ENCODE measurements at regions not wholly inside any gene's neighbourhood (a gene's known extent, or its start where the extent isn't known, plus 50 kb on each side); places are given as distances from the start of the nearest gene placed in this dataset.

DNA sequence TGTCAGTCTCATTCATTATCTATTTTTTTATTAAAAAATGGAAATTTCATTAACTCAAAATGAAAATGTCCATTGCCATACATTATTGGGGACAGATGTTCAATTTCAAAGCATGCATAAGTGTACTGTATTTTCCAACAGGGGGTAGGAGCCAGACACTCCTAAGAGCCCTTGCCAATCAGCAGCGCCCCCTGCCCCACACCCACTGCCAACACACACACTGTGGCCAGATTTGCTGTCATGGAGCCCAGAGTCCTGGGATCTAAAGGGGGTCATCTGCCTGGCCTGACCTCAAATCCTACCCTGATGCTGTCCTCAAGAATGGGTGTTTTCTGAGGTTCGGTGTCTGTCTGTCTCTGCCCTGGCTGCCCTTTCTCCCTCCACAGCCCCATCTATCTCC is 162.2 kb upstream of the TWIST2 start:
- Mint-ChIP-seq H3K27me3 (peaks cover 0 to 56% (median 42%) of the 10 kb centered on the region in 5 donors), H3K36me3 (peaks cover 0 to 4% (median 0%) of the 10 kb centered on the region in 5 donors), H3K27ac (no peak overlapping the region), H3K4me3 (no peak overlapping the region), H3K4me1 (peaks cover 0 to 11% (median 0%) of the 10 kb centered on the region in 7 donors), H3K9me3 (peaks cover 0 to 4% (median 0%) of the 10 kb centered on the region in 11 donors)
- ChIA-PET CTCF (no interaction called here), POLR2A (no interaction called here)
- Histone ChIP-seq H3K27me3 (ENCODE audit: control insufficient read depth in 2 of 2, insufficient read depth in 2 of 2, low read length in 2 of 2) (no peaks in the 10 kb centered on the region), H3K36me3 (ENCODE audit: control insufficient read depth in 2 of 3, insufficient read depth in 3 of 3, low read length in 3 of 3) (no peaks in the 10 kb centered on the region), H3K27ac (ENCODE audit: low read depth, low read length) (no peak overlapping the region), H3K4me3 (ENCODE audit: low read length) (no peak overlapping the region), H3K9me3 (ENCODE audit: control insufficient read depth in 2 of 3, low read length in 3 of 3) (no peaks in the 10 kb centered on the region), H3K4me1 (ENCODE audit: control insufficient read depth in 2 of 2, insufficient read depth in 2 of 2, low read length in 2 of 2) (no peaks in the 10 kb centered on the region)
- no peak for DNase-seq
- intact Hi-C loops (cut with micrococcal nuclease) = no loop called here
- no peak for ATAC-seq

- peaks cover 0 to 11% (median 0%) of the 10 kb centered on the region in 7 donors for H3K4me1 Mint-ChIP-seq
- ATAC-seq (no peak), DNase-seq (no peak)
- H3K27me3 Mint-ChIP-seq = peaks cover 0 to 52% (median 39%) of the 10 kb centered on the region in 5 donors
- ChIA-PET CTCF (no interaction called here), POLR2A (no interaction called here)
- Histone ChIP-seq H3K27ac (ENCODE audit: low read depth, low read length) (no peak overlapping the region), H3K4me1 (ENCODE audit: control insufficient read depth in 2 of 2, insufficient read depth in 2 of 2, low read length in 2 of 2) (no peaks in the 10 kb centered on the region), H3K4me3 (ENCODE audit: low read length) (no peak overlapping the region), H3K36me3 (ENCODE audit: control insufficient read depth in 2 of 3, insufficient read depth in 3 of 3, low read length in 3 of 3) (no peaks in the 10 kb centered on the region), H3K27me3 (ENCODE audit: control insufficient read depth in 2 of 2, insufficient read depth in 2 of 2, low read length in 2 of 2) (no peaks in the 10 kb centered on the region), H3K9me3 (ENCODE audit: control insufficient read depth in 2 of 3, low read length in 3 of 3) (no peaks in the 10 kb centered on the region)
- H3K36me3 Mint-ChIP-seq = peaks cover 0 to 1% (median 0%) of the 10 kb centered on the region in 5 donors
- H3K27ac Mint-ChIP-seq = peak overlapping the region in 1 of 9 donors; percentile 52
- H3K9me3 Mint-ChIP-seq = peaks cover 0 to 1% (median 0%) of the 10 kb centered on the region in 11 donors
- intact Hi-C loops (cut with micrococcal nuclease) = no loop called here
- H3K4me3 Mint-ChIP-seq = no peak overlapping the region
These were observed 161.7 kb upstream of the TWIST2 start for GRCh38 chr2:238686223-238686622.

DNA sequence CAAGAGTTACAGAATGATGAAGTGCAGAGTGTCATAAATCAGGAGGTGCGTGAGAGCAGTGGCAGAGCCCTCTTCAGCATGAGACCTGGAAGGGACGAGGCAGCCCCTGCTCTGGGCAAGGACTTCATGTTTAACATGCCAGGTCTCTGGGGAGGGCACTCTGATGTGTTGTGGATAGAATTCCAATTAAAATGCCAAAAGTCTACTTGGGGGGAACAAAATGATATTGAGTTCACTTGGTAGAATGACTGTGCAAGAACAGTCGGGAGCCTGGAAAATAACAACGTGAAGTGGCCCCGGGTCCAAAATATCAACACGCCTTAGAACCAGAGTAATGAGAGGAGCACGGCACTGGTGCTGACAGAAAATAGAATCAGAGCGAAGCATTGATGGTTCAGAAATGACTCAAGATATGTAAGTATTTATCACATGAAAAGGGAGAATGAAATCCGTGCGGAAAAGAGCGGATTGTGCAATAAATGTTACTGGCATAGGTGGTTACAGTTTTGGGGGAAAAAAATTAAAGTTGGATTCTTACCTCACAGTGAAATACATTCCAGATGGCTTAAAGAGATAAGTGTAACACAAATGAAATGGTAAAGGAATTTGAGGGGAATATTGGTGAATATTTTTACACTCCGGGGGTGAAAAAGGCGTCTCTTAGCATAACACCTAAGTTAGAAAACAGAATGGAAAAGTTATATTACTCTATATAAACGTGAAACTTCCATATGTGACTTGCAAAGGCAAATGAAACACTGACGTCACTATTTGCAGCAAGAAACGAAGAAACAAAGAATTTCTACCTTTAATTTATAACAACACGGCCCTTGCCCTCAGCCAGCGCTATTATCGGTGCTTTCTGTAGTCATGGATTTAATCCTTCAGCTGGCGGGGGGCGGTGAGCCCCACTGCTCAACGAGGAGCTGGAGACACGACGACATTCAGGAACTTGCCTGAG is 159.4 kb upstream of the TWIST2 start:
- ChIA-PET POLR2A (no interaction called here), CTCF (no interaction called here)
- no peaks in the 10 kb centered on the region for H3K27me3 ChIP-seq (ENCODE audit: control insufficient read depth in 2 of 2, insufficient read depth in 2 of 2, low read length in 2 of 2)
- no peaks in the 10 kb centered on the region for H3K4me1 ChIP-seq (ENCODE audit: control insufficient read depth in 2 of 2, insufficient read depth in 2 of 2, low read length in 2 of 2)
- intact Hi-C loops (cut with micrococcal nuclease) = no loop called here
- no peak overlapping the region for H3K4me3 ChIP-seq (ENCODE audit: low read length)
- Mint-ChIP-seq H3K9me3 (no peaks in the 10 kb centered on the region), H3K27me3 (peaks cover 0 to 38% (median 26%) of the 10 kb centered on the region in 5 donors), H3K4me1 (peaks cover 0 to 11% (median 0%) of the 10 kb centered on the region in 7 donors), H3K36me3 (no peaks in the 10 kb centered on the region), H3K4me3 (no peak overlapping the region), H3K27ac (no peak overlapping the region)
- DNase-seq (no peak), ATAC-seq (no peak)
- H3K9me3 ChIP-seq (ENCODE audit: control insufficient read depth in 2 of 3, low read length in 3 of 3) = no peaks in the 10 kb centered on the region
- H3K36me3 ChIP-seq (ENCODE audit: control insufficient read depth in 2 of 3, insufficient read depth in 3 of 3, low read length in 3 of 3) = no peaks in the 10 kb centered on the region
- no peak overlapping the region for H3K27ac ChIP-seq (ENCODE audit: low read depth, low read length)

DNA sequence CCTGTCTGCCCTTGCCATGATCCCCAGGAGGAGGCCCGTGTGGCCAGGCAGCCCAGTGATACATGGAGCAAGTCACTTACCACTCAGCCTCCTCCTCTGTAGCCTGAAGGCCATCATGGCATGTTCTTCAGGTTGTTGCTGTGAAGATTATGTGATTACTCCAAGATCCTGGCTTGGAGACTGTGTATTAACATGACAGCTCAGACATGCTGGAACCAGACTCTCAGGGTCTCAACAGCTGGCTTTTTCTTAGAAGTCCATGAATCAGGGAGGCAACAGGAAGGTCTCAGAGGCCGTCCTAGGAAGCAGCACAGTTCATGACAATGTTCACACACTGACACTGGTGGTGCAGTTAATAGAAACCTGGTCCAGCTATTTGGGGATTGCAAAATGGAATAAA is 158.6 kb upstream of the TWIST2 start:
- CTCF ChIA-PET = no interaction called here
- ATAC-seq = no peak
- no peak overlapping the region for H3K4me3 Mint-ChIP-seq
- DNase-seq = no peak
- no peaks in the 10 kb centered on the region for H3K27me3 ChIP-seq (ENCODE audit: control insufficient read depth in 2 of 2, insufficient read depth in 2 of 2, low read length in 2 of 2)
- POLR2A ChIA-PET = no interaction called here
- no peaks in the 10 kb centered on the region for H3K36me3 ChIP-seq (ENCODE audit: control insufficient read depth in 2 of 3, insufficient read depth in 3 of 3, low read length in 3 of 3)
- no peaks in the 10 kb centered on the region for H3K9me3 ChIP-seq (ENCODE audit: control insufficient read depth in 2 of 3, low read length in 3 of 3)
- H3K36me3 Mint-ChIP-seq = no peaks in the 10 kb centered on the region
- H3K27ac ChIP-seq (ENCODE audit: low read depth, low read length) = no peak overlapping the region
- H3K9me3 Mint-ChIP-seq = no peaks in the 10 kb centered on the region
- intact Hi-C loops (cut with micrococcal nuclease) = no loop called here
- H3K27ac Mint-ChIP-seq = no peak overlapping the region
- no peaks in the 10 kb centered on the region for H3K4me1 ChIP-seq (ENCODE audit: control insufficient read depth in 2 of 2, insufficient read depth in 2 of 2, low read length in 2 of 2)
- H3K4me3 ChIP-seq (ENCODE audit: low read length) = no peak overlapping the region
- H3K4me1 Mint-ChIP-seq = peaks cover 0 to 10% (median 0%) of the 10 kb centered on the region in 7 donors
- peaks cover 0 to 34% (median 21%) of the 10 kb centered on the region in 5 donors for H3K27me3 Mint-ChIP-seq

DNA sequence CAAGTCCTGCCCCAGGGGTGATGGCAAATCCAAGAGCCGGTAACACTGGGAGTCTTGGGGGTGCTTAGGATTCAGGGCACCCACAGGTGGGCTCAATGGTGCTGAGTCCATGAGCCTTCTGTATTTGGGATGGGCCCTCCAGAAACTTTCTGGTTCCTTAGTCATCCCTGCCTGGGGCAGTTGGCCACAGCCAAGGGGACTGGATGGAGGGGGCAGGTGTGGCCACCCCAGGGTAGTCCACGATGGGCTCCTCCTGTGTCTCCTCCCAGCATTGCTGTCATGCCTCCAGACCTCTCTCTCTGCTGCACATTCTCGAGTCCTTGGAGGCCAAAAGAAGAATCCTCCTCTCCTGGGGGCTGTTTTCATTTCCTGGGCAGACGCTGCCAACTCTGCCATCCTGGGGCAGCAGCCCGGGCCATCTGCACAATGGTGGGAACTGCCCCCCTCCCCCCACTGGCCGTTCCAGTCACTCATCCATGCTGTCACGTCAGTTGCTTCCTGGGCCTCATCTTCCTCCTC is 158.0 kb upstream of the TWIST2 start:
- H3K9me3 ChIP-seq (ENCODE audit: control insufficient read depth in 2 of 3, low read length in 3 of 3) = no peaks in the 10 kb centered on the region
- no peaks in the 10 kb centered on the region for H3K9me3 Mint-ChIP-seq
- H3K27me3 ChIP-seq (ENCODE audit: control insufficient read depth in 2 of 2, insufficient read depth in 2 of 2, low read length in 2 of 2) = no peaks in the 10 kb centered on the region
- no peak overlapping the region for H3K27ac ChIP-seq (ENCODE audit: low read depth, low read length)
- intact Hi-C loops (cut with micrococcal nuclease) = no loop called here
- DNase-seq (no peak), ATAC-seq (no peak)
- CTCF ChIA-PET = no interaction called here
- H3K4me3 Mint-ChIP-seq = no peak overlapping the region
- H3K27ac Mint-ChIP-seq = no peak overlapping the region
- no peaks in the 10 kb centered on the region for H3K36me3 Mint-ChIP-seq
- H3K27me3 Mint-ChIP-seq = peaks cover 0 to 28% (median 20%) of the 10 kb centered on the region in 5 donors
- H3K36me3 ChIP-seq (ENCODE audit: control insufficient read depth in 2 of 3, insufficient read depth in 3 of 3, low read length in 3 of 3) = no peaks in the 10 kb centered on the region
- peaks cover 0 to 4% (median 0%) of the 10 kb centered on the region in 7 donors for H3K4me1 Mint-ChIP-seq
- no peaks in the 10 kb centered on the region for H3K4me1 ChIP-seq (ENCODE audit: control insufficient read depth in 2 of 2, insufficient read depth in 2 of 2, low read length in 2 of 2)
- H3K4me3 ChIP-seq (ENCODE audit: low read length) = no peak overlapping the region
- POLR2A ChIA-PET = no interaction called here

DNA sequence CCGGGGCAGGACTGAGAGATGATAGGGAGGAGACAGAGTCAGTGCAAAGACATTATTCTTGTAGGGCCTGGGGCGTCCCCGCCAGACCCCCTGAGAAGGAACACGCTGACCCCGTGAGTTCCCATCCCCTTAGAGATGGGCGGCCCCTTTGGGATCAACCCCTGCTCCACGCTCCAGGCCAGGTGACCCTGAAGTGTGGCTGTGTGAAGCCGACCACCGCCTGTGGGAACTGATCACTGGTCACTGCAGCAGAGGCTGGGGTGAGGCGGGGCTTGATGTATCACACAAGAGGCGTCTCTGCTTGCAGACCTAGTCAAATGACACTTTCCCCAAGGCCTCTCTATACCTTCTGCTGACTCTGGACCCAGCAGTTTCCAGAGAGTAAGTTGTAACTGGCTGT is 157.4 kb upstream of the TWIST2 start:
- no peak overlapping the region for H3K27ac Mint-ChIP-seq
- H3K27me3 ChIP-seq (ENCODE audit: control insufficient read depth in 2 of 2, insufficient read depth in 2 of 2, low read length in 2 of 2) = no peaks in the 10 kb centered on the region
- DNase-seq (no peak), ATAC-seq (no peak)
- H3K36me3 ChIP-seq (ENCODE audit: control insufficient read depth in 2 of 3, insufficient read depth in 3 of 3, low read length in 3 of 3) = no peaks in the 10 kb centered on the region
- no peaks in the 10 kb centered on the region for H3K9me3 Mint-ChIP-seq
- H3K4me3 Mint-ChIP-seq = no peak overlapping the region
- H3K4me1 Mint-ChIP-seq = peaks cover 0 to 4% (median 0%) of the 10 kb centered on the region in 7 donors
- H3K36me3 Mint-ChIP-seq = no peaks in the 10 kb centered on the region
- intact Hi-C loops (cut with micrococcal nuclease) = no loop called here
- peaks cover 0 to 32% (median 20%) of the 10 kb centered on the region in 5 donors for H3K27me3 Mint-ChIP-seq
- H3K4me3 ChIP-seq (ENCODE audit: low read length) = no peak overlapping the region
- no peaks in the 10 kb centered on the region for H3K4me1 ChIP-seq (ENCODE audit: control insufficient read depth in 2 of 2, insufficient read depth in 2 of 2, low read length in 2 of 2)
- POLR2A ChIA-PET = no interaction called here
- H3K27ac ChIP-seq (ENCODE audit: low read depth, low read length) = no peak overlapping the region
- H3K9me3 ChIP-seq (ENCODE audit: control insufficient read depth in 2 of 3, low read length in 3 of 3) = no peaks in the 10 kb centered on the region
- CTCF ChIA-PET = no interaction called here
